ENCODE measurements at regions not wholly inside any gene's neighbourhood (a gene's known extent, or its start where the extent isn't known, plus 50 kb on each side); places are given as distances from the start of the nearest gene placed in this dataset.

- TF ChIP-seq PRDM15 (CRISPR knock-in tag; IDR thresholded peaks at IDR 0.05) (no peak), ZNF687 (IDR thresholded peaks at IDR 0.05) (no peak), KLF5 (IDR thresholded peaks at IDR 0.05; ENCODE audit: partially characterized antibody) (no peak), SUZ12 (IDR thresholded peaks at IDR 0.05; ENCODE audit: unreplicated experiment) (no peak), ZNF217 (IDR thresholded peaks at IDR 0.05) (no peak), IRF4 (IDR thresholded peaks at IDR 0.05; ENCODE audit: low read depth, low read length) (no peak), RCOR1 (conservative IDR thresholded peaks at IDR 0.05; ENCODE audit: low read depth, low read length) (no peak), ZNF592 (IDR thresholded peaks at IDR 0.05) (no peak)
Measured at GRCh38 chr5:117788596-117788995, 1199.8 kb downstream of the DTWD2 start (continued).

Data from GM12878 (cell line).